Mucosa of rectum (tissue), 2 donors: ENCODE measurements at regions not wholly inside any gene's neighbourhood (a gene's known extent, or its start where the extent isn't known, plus 50 kb on each side); places are given as distances from the start of the nearest gene placed in this dataset.

Source experiments
- H3K27ac ChIP-seq, 2 donors: one replicate each; pipeline ENCODE4 v1.7.0; 2013; ENCODE audit warnings: inconsistent platforms in 2 of 2, low read depth in 2 of 2, low read length in 2 of 2
- H3K27me3 ChIP-seq, 2 donors: one replicate each; pipeline ENCODE4 v1.7.0; 2013; ENCODE audit warnings: low read length in 2 of 2; ENCODE audit not compliant: control insufficient read depth in 2 of 2, insufficient read depth in 2 of 2
- H3K36me3 ChIP-seq, 2 donors: one replicate each; pipeline ENCODE4 v1.7.0; 2013; ENCODE audit warnings: low read length in 2 of 2; ENCODE audit not compliant: control insufficient read depth in 2 of 2, insufficient read depth in 2 of 2
- H3K4me1 ChIP-seq, 2 donors: one replicate each; pipeline ENCODE4 v1.7.0; 2013; ENCODE audit warnings: low read length in 2 of 2, mild to moderate bottlenecking in 1 of 2; ENCODE audit not compliant: control insufficient read depth in 2 of 2, insufficient read depth in 2 of 2
- H3K4me3 ChIP-seq, 2 donors: one replicate each; pipeline ENCODE4 v1.7.0; 2013; ENCODE audit warnings: low read length in 2 of 2
- H3K9ac ChIP-seq, 2 donors: one replicate each; pipeline ENCODE4 v1.7.0; 2013; ENCODE audit warnings: low read length in 2 of 2, low read depth in 1 of 2, mild to moderate bottlenecking in 1 of 2
- H3K9me3 ChIP-seq, 2 donors: one replicate each; pipeline ENCODE4 v1.7.0; 2013; ENCODE audit warnings: low read length in 2 of 2; ENCODE audit not compliant: control insufficient read depth in 2 of 2
- donor health status: healthy.
- donor health status: Normal muscosa, but diverticular disease.

DNA sequence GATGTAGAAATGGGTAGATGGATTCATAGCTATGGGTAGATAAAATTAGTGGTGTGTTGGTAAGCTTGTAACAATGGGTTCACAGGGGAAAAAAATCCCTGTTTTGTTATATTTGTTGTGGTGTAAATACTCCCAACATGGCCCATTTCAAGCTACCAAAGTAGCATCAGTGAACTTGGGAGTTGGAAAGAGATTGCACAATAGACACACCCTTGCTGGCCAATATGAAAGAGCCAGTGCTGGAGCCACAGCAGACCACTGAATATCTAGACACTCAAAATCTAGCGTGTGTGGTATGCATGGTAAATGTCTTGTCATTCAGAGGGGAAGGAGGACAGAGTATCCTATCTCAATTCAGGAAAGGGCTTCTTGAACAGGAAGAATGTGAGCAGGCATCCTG lies 565.1 kb upstream of the SALL1 start:
- Histone ChIP-seq H3K27me3 (no peaks in the 10 kb centered on the region), H3K9ac (no peak overlapping the region), H3K9me3 (peaks cover 0 to 3% of the 10 kb centered on the region in 2 donors), H3K27ac (no peak overlapping the region), H3K4me3 (no peak overlapping the region), H3K4me1 (no peaks in the 10 kb centered on the region), H3K36me3 (no peaks in the 10 kb centered on the region)

DNA sequence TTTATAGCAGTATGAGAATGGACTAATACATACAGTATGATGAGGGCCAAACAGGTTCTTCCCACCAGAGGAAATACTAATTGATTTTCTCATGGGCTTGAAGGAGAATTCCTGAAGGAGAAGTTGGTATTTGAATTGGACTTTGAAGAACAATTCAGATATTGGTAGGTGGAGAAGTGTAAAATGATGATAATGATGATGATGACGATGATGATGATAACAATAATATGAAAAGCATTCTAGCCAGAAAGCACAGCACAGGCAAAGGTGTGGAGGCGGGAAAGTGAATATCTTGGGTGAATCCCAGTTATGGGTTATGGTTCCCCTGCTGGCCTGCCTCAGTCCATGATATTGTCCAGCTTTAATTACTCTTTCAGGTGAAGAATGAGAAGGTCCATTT lies 562.4 kb upstream of the SALL1 start:
- no peak overlapping the region for H3K27ac ChIP-seq
- no peak overlapping the region for H3K9ac ChIP-seq
- no peak overlapping the region for H3K4me3 ChIP-seq
- H3K27me3 ChIP-seq = no peaks in the 10 kb centered on the region
- H3K4me1 ChIP-seq = no peaks in the 10 kb centered on the region
- H3K36me3 ChIP-seq = no peaks in the 10 kb centered on the region
- H3K9me3 ChIP-seq = peaks cover 0 to 3% of the 10 kb centered on the region in 2 donors

DNA sequence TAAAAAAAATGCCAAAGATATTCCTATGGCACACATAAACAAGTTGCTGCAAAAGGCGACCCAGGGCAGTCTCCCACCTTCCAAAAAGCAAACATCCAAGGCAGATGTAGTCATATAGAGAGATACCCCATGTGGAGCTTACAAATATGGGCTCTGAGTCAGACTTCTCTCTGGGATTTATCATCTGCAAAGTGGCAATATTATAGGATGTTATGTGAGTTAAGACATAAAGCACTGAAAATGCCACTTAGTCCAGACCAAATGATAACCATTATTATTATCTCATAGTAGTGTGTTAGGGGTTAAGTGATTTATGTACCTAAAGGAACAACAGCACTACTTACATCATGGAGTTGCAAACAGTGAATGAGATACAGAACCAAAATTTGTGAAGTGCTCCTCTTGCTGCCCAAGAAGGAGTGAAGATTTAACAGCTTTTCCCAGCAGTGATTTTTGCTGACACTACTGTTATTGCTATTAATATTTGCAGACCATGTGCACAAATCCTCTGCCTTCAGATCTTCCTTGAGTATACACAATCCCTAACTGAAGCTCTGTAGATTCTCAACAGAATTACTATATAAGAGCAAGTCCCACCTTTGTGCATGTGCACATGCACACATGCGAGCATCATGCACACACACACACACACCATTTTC lies 560.0 kb upstream of the SALL1 start:
- Histone ChIP-seq H3K27me3 (no peaks in the 10 kb centered on the region), H3K36me3 (no peaks in the 10 kb centered on the region), H3K27ac (no peak overlapping the region), H3K4me3 (no peak overlapping the region), H3K9ac (no peak overlapping the region), H3K4me1 (no peaks in the 10 kb centered on the region), H3K9me3 (peaks cover 0 to 3% of the 10 kb centered on the region in 2 donors)

GRCh38 chr16:51710186-51710585 lies 559.1 kb upstream of the SALL1 start:
- Histone ChIP-seq H3K4me1 (no peaks in the 10 kb centered on the region), H3K27me3 (no peaks in the 10 kb centered on the region), H3K9ac (no peak overlapping the region), H3K27ac (no peak overlapping the region), H3K9me3 (peaks cover 0 to 3% of the 10 kb centered on the region in 2 donors), H3K36me3 (no peaks in the 10 kb centered on the region), H3K4me3 (no peak overlapping the region)

- Histone ChIP-seq H3K36me3 (no peaks in the 10 kb centered on the region), H3K27ac (no peak overlapping the region), H3K9me3 (no peaks in the 10 kb centered on the region), H3K4me1 (no peaks in the 10 kb centered on the region), H3K4me3 (no peak overlapping the region), H3K9ac (no peak overlapping the region), H3K27me3 (no peaks in the 10 kb centered on the region)
These were observed 557.8 kb upstream of the SALL1 start for GRCh38 chr16:51708861-51709260.

- Histone ChIP-seq H3K9ac (no peak overlapping the region), H3K9me3 (no peaks in the 10 kb centered on the region), H3K27ac (no peak overlapping the region), H3K4me1 (no peaks in the 10 kb centered on the region), H3K36me3 (no peaks in the 10 kb centered on the region), H3K4me3 (no peak overlapping the region), H3K27me3 (no peaks in the 10 kb centered on the region)
These were observed 556.6 kb upstream of the SALL1 start for GRCh38 chr16:51707666-51708065.

DNA sequence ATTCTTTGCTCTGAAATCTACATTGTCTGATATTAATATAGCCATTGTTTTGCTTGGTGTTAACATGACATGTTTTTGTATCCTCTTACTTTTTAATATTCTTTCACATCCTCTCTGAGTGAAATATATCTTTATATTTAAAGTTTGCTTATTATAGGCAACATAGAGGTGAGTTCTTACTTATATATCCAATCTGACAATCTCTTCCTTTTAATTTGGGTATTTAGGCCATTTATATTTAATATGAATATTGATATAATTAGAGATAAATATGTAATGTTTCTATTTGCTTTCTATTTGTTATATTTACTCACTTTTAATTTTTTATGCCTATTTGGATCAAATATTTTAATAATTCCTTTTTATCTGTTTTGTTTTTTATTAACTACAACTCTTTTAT lies 554.1 kb upstream of the SALL1 start:
- no peaks in the 10 kb centered on the region for H3K4me1 ChIP-seq
- H3K4me3 ChIP-seq = no peak overlapping the region
- H3K27ac ChIP-seq = no peak overlapping the region
- H3K9me3 ChIP-seq = no peaks in the 10 kb centered on the region
- H3K27me3 ChIP-seq = no peaks in the 10 kb centered on the region
- H3K9ac ChIP-seq = no peak overlapping the region
- no peaks in the 10 kb centered on the region for H3K36me3 ChIP-seq

DNA sequence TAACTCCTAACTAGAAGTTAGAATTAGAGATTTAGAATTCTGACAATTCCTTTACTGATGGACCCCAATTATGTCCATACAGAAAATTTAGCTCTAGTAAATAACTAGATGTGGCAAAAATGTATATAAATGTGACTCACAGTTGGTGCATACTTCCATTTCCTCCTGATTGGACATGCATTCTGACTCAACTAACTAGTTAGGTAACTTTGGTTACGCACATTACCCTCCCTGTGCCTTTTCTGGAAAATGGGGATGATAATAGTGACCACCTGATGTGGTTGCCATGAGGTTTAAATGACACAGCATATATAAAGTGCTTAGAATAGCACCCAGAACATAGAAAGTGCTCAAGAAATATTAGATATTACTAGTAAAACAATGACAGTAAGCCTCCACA lies 550.0 kb upstream of the SALL1 start:
- H3K27ac ChIP-seq = no peak overlapping the region
- no peaks in the 10 kb centered on the region for H3K27me3 ChIP-seq
- H3K9me3 ChIP-seq = no peaks in the 10 kb centered on the region
- H3K4me3 ChIP-seq = no peak overlapping the region
- no peak overlapping the region for H3K9ac ChIP-seq
- no peaks in the 10 kb centered on the region for H3K36me3 ChIP-seq
- H3K4me1 ChIP-seq = no peaks in the 10 kb centered on the region

- Histone ChIP-seq H3K4me1 (no peaks in the 10 kb centered on the region), H3K9me3 (no peaks in the 10 kb centered on the region)
These were observed 548.8 kb upstream of the SALL1 start for GRCh38 chr16:51699686-51700396.

GRCh38 chr16:51698647-51699046 lies 547.6 kb upstream of the SALL1 start:
- H3K4me1 ChIP-seq = no peaks in the 10 kb centered on the region
- H3K36me3 ChIP-seq = no peaks in the 10 kb centered on the region
- no peak overlapping the region for H3K4me3 ChIP-seq
- H3K27ac ChIP-seq = no peak overlapping the region
- no peaks in the 10 kb centered on the region for H3K27me3 ChIP-seq
- no peaks in the 10 kb centered on the region for H3K9me3 ChIP-seq
- no peak overlapping the region for H3K9ac ChIP-seq

More at GRCh38 chr16:51699686-51700396, 548.8 kb upstream of the SALL1 start:
- H3K27me3 ChIP-seq = no peaks in the 10 kb centered on the region
- H3K36me3 ChIP-seq = no peaks in the 10 kb centered on the region
- H3K27ac ChIP-seq = no peak overlapping the region
- no peak overlapping the region for H3K9ac ChIP-seq
- H3K4me3 ChIP-seq = no peak overlapping the region
